ENCODE measurements at regions not wholly inside any gene's neighbourhood (a gene's known extent, or its start where the extent isn't known, plus 50 kb on each side); places are given as distances from the start of the nearest gene placed in this dataset.
A peak's percentile ranks its signal among the peaks of the same experiment; 100 is the strongest.

- no peak for TF ChIP-seq POLR2A (IDR thresholded peaks at IDR 0.05)
- TF ChIP-seq CTCF (IDR thresholded peaks at IDR 0.05): peak; percentile 58 to 86 (median 80)
- no peak for TF ChIP-seq POLR2AphosphoS5 (IDR thresholded peaks at IDR 0.05; ENCODE audit: insufficient read depth in 1 of 2, low read depth in 1 of 2)
Measured at GRCh38 chr1:114282751-114283403, 129.2 kb upstream of the SYT6 start.
